ENCODE measurements at regions not wholly inside any gene's neighbourhood (a gene's known extent, or its start where the extent isn't known, plus 50 kb on each side); places are given as distances from the start of the nearest gene placed in this dataset.

GRCh38 chr15:96514607-96515285 is 184.2 kb downstream of the NR2F2 start:
- dilution Hi-C loops (cut with HindIII; ENCODE audit: low sequenced_read_pairs, unreplicated experiment): no loop called here
- CTCF ChIA-PET: no interaction called here
- DNase-seq (no peak), ATAC-seq (ENCODE audit: low read depth) (no peak)
- no peak overlapping the region for H3K4me2 ChIP-seq (ENCODE audit: low read depth, low read length)
- H2AK9ac ChIP-seq (replicated peaks; ENCODE audit: low read depth, low read length, poor library complexity): no peak overlapping the region
- no peak overlapping the region for H4K91ac ChIP-seq (ENCODE audit: insufficient read depth, low read depth, low read length)
- no peaks in the 10 kb centered on the region for H4K20me1 ChIP-seq (ENCODE audit: insufficient read depth, low read length)
- no peak overlapping the region for H2BK15ac ChIP-seq (ENCODE audit: low read depth, low read length)
- H2AK5ac ChIP-seq (ENCODE audit: low read depth, low read length): no peak overlapping the region
- H3K14ac ChIP-seq (replicated peaks; ENCODE audit: low read depth, low read length): no peak overlapping the region
- no peak overlapping the region for H3K4ac ChIP-seq (ENCODE audit: low read depth, low read length)
- no peak overlapping the region for H3K9ac ChIP-seq (ENCODE audit: low read depth, low read length)
- H2BK120ac ChIP-seq (ENCODE audit: low read depth, low read length): no peak overlapping the region
- H4K8ac ChIP-seq (ENCODE audit: low read depth in 2 of 2, low read length in 2 of 2): no peak overlapping the region
- intact Hi-C loops (cut with micrococcal nuclease): no loop called here
- 67% methylated on average over 1 of the region's 6 CpGs; no CpG with 5 or more reads in 1 of the 2 experiments for WGBS, 2 experiments (ENCODE audit: extremely low coverage in 2 of 2, insufficient read length in 1 of 2)
- H4K5ac ChIP-seq (ENCODE audit: low read depth, low read length): no peak overlapping the region
- H3K4me3 ChIP-seq (ENCODE audit: insufficient read depth, low read depth, low read length): no peak overlapping the region
- H3K4me1 ChIP-seq (ENCODE audit: control insufficient read depth, insufficient read depth, low read length): no peaks in the 10 kb centered on the region
- H3K79me1 ChIP-seq (ENCODE audit: low read depth in 1 of 2, low read length in 2 of 2): no peaks in the 10 kb centered on the region
- POLR2A ChIA-PET (ENCODE audit: unreplicated experiment): no interaction called here
- no peak overlapping the region for H2AFZ ChIP-seq (replicated peaks; ENCODE audit: low read length, poor library complexity)
- no peaks in the 10 kb centered on the region for H3K27me3 ChIP-seq (ENCODE audit: control insufficient read depth, insufficient read depth, low read length)
- H3K36me3 ChIP-seq (ENCODE audit: control insufficient read depth, insufficient read depth, low read length): no peaks in the 10 kb centered on the region
- H3K18ac ChIP-seq (ENCODE audit: low read depth, low read length): no peak overlapping the region
- no peak overlapping the region for H3K27ac ChIP-seq (ENCODE audit: insufficient read depth, low read length)
- no peaks in the 10 kb centered on the region for H3K9me3 ChIP-seq (ENCODE audit: control insufficient read depth, insufficient read depth, low read length)
- no peak for TF ChIP-seq MAZ (IDR thresholded peaks at IDR 0.05; ENCODE audit: borderline replicate concordance, low read depth, low read length)
- TF ChIP-seq CTCF (conservative IDR thresholded peaks at IDR 0.05; ENCODE audit: low read depth, low read length): no peak
- TF ChIP-seq NFE2L2 (IDR thresholded peaks at IDR 0.05; ENCODE audit: low read depth, low read length): no peak
- no peak for TF ChIP-seq CEBPB (IDR thresholded peaks at IDR 0.05; ENCODE audit: low read depth, low read length)
- no peak for TF ChIP-seq RCOR1 (IDR thresholded peaks at IDR 0.05; ENCODE audit: insufficient replicate concordance, low read length)
- no peak for TF ChIP-seq POLR2A (IDR thresholded peaks at IDR 0.05; ENCODE audit: low read depth, low read length)
- TF ChIP-seq SMC3 (IDR thresholded peaks at IDR 0.05; ENCODE audit: low read depth, low read length): no peak
- TF ChIP-seq ELK1 (IDR thresholded peaks at IDR 0.05; ENCODE audit: borderline replicate concordance, low read depth, low read length): no peak
- TF ChIP-seq MXI1 (IDR thresholded peaks at IDR 0.05; ENCODE audit: borderline replicate concordance, low read depth, low read length): no peak
- no peak for TF ChIP-seq USF2 (IDR thresholded peaks at IDR 0.05; ENCODE audit: low read depth, low read length)
- no peak for TF ChIP-seq CHD1 (IDR thresholded peaks at IDR 0.05; ENCODE audit: low read depth, low read length)
- TF ChIP-seq RAD21 (IDR thresholded peaks at IDR 0.05; ENCODE audit: low read length): no peak
- in situ Hi-C loops (cut with MboI; ENCODE audit: low sequenced_read_pairs): no loop called here
- H3K9me1 ChIP-seq (ENCODE audit: insufficient read depth, low read length): no peaks in the 10 kb centered on the region
- H2BK20ac ChIP-seq (ENCODE audit: low read depth, low read length): no peak overlapping the region
- no peak overlapping the region for H2BK5ac ChIP-seq (ENCODE audit: low read depth, low read length, poor library complexity, severe bottlenecking)
- H3K23ac ChIP-seq (ENCODE audit: low read depth, low read length): no peak overlapping the region
- no peak overlapping the region for H3K56ac ChIP-seq (ENCODE audit: extremely low read depth, insufficient read depth, low read length)
- BruUV-seq (replicated peaks): no TSS peak

Data from IMR-90 (cell line).